ACHN (cell line): ENCODE measurements at regions not wholly inside any gene's neighbourhood (a gene's known extent, or its start where the extent isn't known, plus 50 kb on each side); places are given as distances from the start of the nearest gene placed in this dataset.
"Not testable (repeated sequence)": the region's sequence is repeated elsewhere in the genome, so short reads cannot be mapped to it uniquely, and the experiment has no call there.

Experiments used
- DNase-seq: peaks from one replicate; pipeline ENCODE4 v3.0.0-alpha.2; 2015
- in situ Hi-C: cut with HindIII; loops from 2 replicates; pipeline ENCODE4 v1.10.0; 2017; ENCODE audit warnings: low sequenced_read_pairs, low pct_ligation_motif_present, low pct_unique_long_range_greater_than_20kb

GRCh38 chr20:30611239-30611984 lies 646.1 kb upstream of the DEFB115 start:
- in situ Hi-C loops: no loop called here
- no peak for DNase-seq

- no peak for DNase-seq
- in situ Hi-C loops: no loop called here
Observed at GRCh38 chr20:30612344-30612743, 645.1 kb upstream of the DEFB115 start.

GRCh38 chr20:30621346-30621745 lies 636.1 kb upstream of the DEFB115 start:
- in situ Hi-C loops, DNase-seq: not testable (repeated sequence)

- in situ Hi-C loops, DNase-seq: not testable (repeated sequence)
Observed at GRCh38 chr20:30624310-30624709, 633.2 kb upstream of the DEFB115 start.

GRCh38 chr20:30629376-30629775 lies 628.1 kb upstream of the DEFB115 start:
- in situ Hi-C loops, DNase-seq: not testable (repeated sequence)

- in situ Hi-C loops: no loop called here
Observed at GRCh38 chr20:30630761-30631160, 626.7 kb upstream of the DEFB115 start.

GRCh38 chr20:30631261-30631789 lies 626.1 kb upstream of the DEFB115 start:
- in situ Hi-C loops, DNase-seq: not testable (repeated sequence)

More at GRCh38 chr20:30630761-30631160, 626.7 kb upstream of the DEFB115 start:
- no peak for DNase-seq

- in situ Hi-C loops, DNase-seq: not testable (repeated sequence)
Observed at GRCh38 chr20:30632773-30633172, 624.7 kb upstream of the DEFB115 start.

- in situ Hi-C loops, DNase-seq: not testable (repeated sequence)
Observed at GRCh38 chr20:30641522-30641921, 615.9 kb upstream of the DEFB115 start.

- DNase-seq, in situ Hi-C loops: not testable (repeated sequence)
Observed at GRCh38 chr20:30660982-30661381, 596.5 kb upstream of the DEFB115 start.

GRCh38 chr20:30668418-30668817 lies 589.0 kb upstream of the DEFB115 start:
- in situ Hi-C loops, DNase-seq: not testable (repeated sequence)

- in situ Hi-C loops, DNase-seq: not testable (repeated sequence)
Observed at GRCh38 chr20:30669330-30670029, 588.0 kb upstream of the DEFB115 start.

GRCh38 chr20:30671120-30671519 lies 586.3 kb upstream of the DEFB115 start:
- in situ Hi-C loops, DNase-seq: not testable (repeated sequence)

- DNase-seq, in situ Hi-C loops: not testable (repeated sequence)
Observed at GRCh38 chr20:30675988-30676564, 581.4 kb upstream of the DEFB115 start.

GRCh38 chr20:30682236-30682635 lies 575.2 kb upstream of the DEFB115 start:
- in situ Hi-C loops, DNase-seq: not testable (repeated sequence)

GRCh38 chr20:30712861-30713260 lies 544.6 kb upstream of the DEFB115 start:
- DNase-seq, in situ Hi-C loops: not testable (repeated sequence)

GRCh38 chr20:30719415-30720199 lies 537.9 kb upstream of the DEFB115 start:
- DNase-seq, in situ Hi-C loops: not testable (repeated sequence)

- in situ Hi-C loops, DNase-seq: not testable (repeated sequence)
Observed at GRCh38 chr20:30723511-30723910, 534.0 kb upstream of the DEFB115 start.
